Esophagus muscularis mucosa (tissue), 4 donors: ENCODE measurements at regions not wholly inside any gene's neighbourhood (a gene's known extent, or its start where the extent isn't known, plus 50 kb on each side); places are given as distances from the start of the nearest gene placed in this dataset.

ENCODE experiments used
- DNase-seq: peaks from one replicate; pipeline ENCODE4 v3.0.0-alpha.2; 2017; ENCODE audit errors: extremely low spot score
- H3K27ac ChIP-seq, 4 donors: fragments of 200-600 bp; sonication (generic); replicated peaks in 1 of 4; 1 replicate in 3 of 4; 2 replicates in 1 of 4; pipeline ENCODE4 v1.5.1; 2016 to 2019; ENCODE audit warnings: mild to moderate bottlenecking in 1 of 4
- H3K27me3 ChIP-seq, 4 donors: fragments of 200-600 bp; sonication (generic); one replicate each; pipeline versions ENCODE4 v1.5.1 to v1.6.0; 2016 to 2019
- H3K36me3 ChIP-seq, 4 donors: fragments of 200-600 bp; sonication (generic); one replicate each; pipeline ENCODE4 v1.5.1; 2016 to 2019
- H3K4me1 ChIP-seq, 4 donors: fragments of 200-600 bp; sonication (generic); one replicate each; pipeline ENCODE4 v1.5.1; 2016 to 2019
- H3K4me3 ChIP-seq, 4 donors: fragments of 200-600 bp; sonication (generic); 1 replicate in 2 of 4; 2 replicates in 2 of 4; pipeline ENCODE4 v1.5.1; 2016 to 2019; ENCODE audit warnings: mild to moderate bottlenecking in 4 of 4, moderate library complexity in 1 of 4
- H3K9me3 ChIP-seq, 4 donors: fragments of 200-600 bp; sonication (generic); 1 replicate in 3 of 4; 2 replicates in 1 of 4; pipeline ENCODE4 v1.5.1; 2016 to 2019
- CTCF ChIP-seq, 3 experiments: fragments of 200-600 bp in 2 of 3; fragments of 450-650 bp in 1 of 3; sonication (generic) in 2 of 3; IDR thresholded peaks; one replicate each; pipeline ENCODE4 v1.5.1; 2017 to 2019; ENCODE audit warnings: antibody characterized with exemption in 3 of 3, mild to moderate bottlenecking in 2 of 3, moderate library complexity in 1 of 3
- EP300 ChIP-seq: sonication (generic); formaldehyde crosslinking; IDR thresholded peaks from one replicate; pipeline ENCODE4 v1.6.1; 2017; ENCODE audit warnings: antibody characterized with exemption
- POLR2A ChIP-seq: fragments of 450-650 bp; IDR thresholded peaks from one replicate; pipeline ENCODE4 v1.6.1; 2017; ENCODE audit warnings: antibody characterized with exemption, moderate library complexity, mild to moderate bottlenecking, low read depth
- POLR2AphosphoS5 ChIP-seq, 2 donors: sonication (generic); formaldehyde crosslinking; IDR thresholded peaks; one replicate each; pipeline ENCODE4 v1.6.1; 2017; ENCODE audit warnings: antibody characterized with exemption in 2 of 2
- WGBS: methylation state at CpG from one replicate; pipeline ENCODE4 v1.1.5; 2018; 5-methylcytosine and 5-hydroxymethylcytosine counted together
- intact Hi-C: fragments of 100-400 bp; cut with DNase I; formaldehyde crosslinking; loops from one replicate; pipeline ENCODE4 v1.15.1; 2023

DNA sequence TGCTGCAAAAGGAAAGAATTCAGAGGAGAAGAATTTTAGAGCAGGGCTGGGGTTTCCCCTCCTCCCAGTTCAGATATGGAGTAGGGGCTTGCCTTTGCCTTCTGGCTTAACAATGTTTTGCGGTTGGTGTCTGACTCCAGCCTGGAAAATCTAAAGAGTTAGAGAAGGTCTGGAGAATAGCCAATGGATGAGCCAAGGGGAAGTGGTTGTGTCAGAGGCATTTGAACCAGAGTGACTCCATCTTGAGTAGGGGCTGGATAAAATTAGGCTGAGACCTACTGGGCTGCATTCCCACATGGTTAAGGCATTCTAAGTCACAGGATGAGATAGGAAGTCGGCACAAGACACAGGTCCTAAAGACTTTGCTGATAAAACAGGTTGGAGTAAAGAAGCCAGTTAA, 133.7 kb downstream of the DIRAS2 start:
- no peaks in the 10 kb centered on the region for H3K27me3 ChIP-seq
- H3K9me3 ChIP-seq, result no peaks in the 10 kb centered on the region
- DNase-seq, result no peak
- H3K4me3 ChIP-seq, result no peak overlapping the region
- 81% methylated on average over 2 of the region's 2 CpGs for WGBS
- no peak overlapping the region for H3K27ac ChIP-seq
- H3K4me1 ChIP-seq, result no peaks in the 10 kb centered on the region
- H3K36me3 ChIP-seq, result no peaks in the 10 kb centered on the region
- no peak for TF ChIP-seq EP300
- TF ChIP-seq POLR2A, result no peak
- no peak for TF ChIP-seq CTCF (IDR thresholded peaks at IDR 0.05)
- no peak for TF ChIP-seq POLR2AphosphoS5 (IDR thresholded peaks at IDR 0.05)
- intact Hi-C loops, result no loop called here

DNA sequence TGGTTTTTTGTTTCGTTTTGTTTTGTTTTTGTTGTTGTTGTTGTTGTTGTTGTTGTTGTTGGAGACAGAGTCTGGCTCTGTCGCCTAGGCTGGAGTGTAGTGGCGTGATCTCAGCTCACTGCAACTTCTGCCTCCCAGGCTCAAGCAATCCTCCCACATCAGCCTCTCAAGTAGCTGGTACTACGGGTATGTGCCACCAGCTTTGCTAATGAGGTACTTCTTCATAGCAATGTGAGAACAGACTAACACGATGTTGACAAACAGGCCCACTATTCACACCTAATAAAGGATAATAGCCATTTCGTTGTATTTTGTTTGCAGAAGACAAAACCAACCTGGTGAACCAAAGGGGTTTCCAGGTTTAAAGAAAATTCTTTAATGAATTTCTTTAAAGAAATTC, 130.9 kb downstream of the DIRAS2 start:
- Histone ChIP-seq H3K27ac (no peak overlapping the region), H3K36me3 (no peaks in the 10 kb centered on the region), H3K4me3 (no peak overlapping the region), H3K27me3 (no peaks in the 10 kb centered on the region), H3K4me1 (no peaks in the 10 kb centered on the region), H3K9me3 (no peaks in the 10 kb centered on the region)
- intact Hi-C loops, result no loop called here
- WGBS, result 79% methylated on average over 6 of the region's 6 CpGs
- TF ChIP-seq CTCF (IDR thresholded peaks at IDR 0.05), result no peak
- no peak for TF ChIP-seq EP300
- TF ChIP-seq POLR2A, result no peak
- TF ChIP-seq POLR2AphosphoS5 (IDR thresholded peaks at IDR 0.05), result no peak
- no peak for DNase-seq

DNA sequence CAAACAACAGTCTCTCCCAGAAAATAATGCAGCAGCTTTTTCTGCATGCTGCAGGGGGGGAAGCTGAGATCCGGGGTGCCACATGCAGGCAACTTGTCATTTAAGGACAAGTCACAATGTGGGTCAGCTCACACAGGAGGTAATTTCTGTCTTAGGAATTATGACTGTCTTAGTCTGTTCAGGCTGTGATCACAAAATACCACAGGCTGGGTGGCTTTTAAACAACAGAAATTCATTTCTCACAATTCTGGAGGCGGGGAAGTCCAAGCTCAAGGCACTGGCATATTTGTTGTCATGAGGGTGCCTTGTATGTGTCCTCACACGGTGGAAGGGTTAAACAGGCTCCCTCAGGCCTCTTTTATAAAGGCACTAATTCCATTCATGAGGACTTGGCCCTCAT, 127.7 kb downstream of the DIRAS2 start:
- Histone ChIP-seq H3K9me3 (no peaks in the 10 kb centered on the region), H3K4me1 (no peaks in the 10 kb centered on the region), H3K27me3 (no peaks in the 10 kb centered on the region), H3K36me3 (no peaks in the 10 kb centered on the region), H3K27ac (no peak overlapping the region), H3K4me3 (no peak overlapping the region)
- intact Hi-C loops, result no loop called here
- 92% methylated on average over 3 of the region's 3 CpGs for WGBS
- TF ChIP-seq CTCF (IDR thresholded peaks at IDR 0.05), result no peak
- no peak for TF ChIP-seq POLR2A
- no peak for TF ChIP-seq POLR2AphosphoS5 (IDR thresholded peaks at IDR 0.05)
- no peak for TF ChIP-seq EP300
- no peak for DNase-seq

DNA sequence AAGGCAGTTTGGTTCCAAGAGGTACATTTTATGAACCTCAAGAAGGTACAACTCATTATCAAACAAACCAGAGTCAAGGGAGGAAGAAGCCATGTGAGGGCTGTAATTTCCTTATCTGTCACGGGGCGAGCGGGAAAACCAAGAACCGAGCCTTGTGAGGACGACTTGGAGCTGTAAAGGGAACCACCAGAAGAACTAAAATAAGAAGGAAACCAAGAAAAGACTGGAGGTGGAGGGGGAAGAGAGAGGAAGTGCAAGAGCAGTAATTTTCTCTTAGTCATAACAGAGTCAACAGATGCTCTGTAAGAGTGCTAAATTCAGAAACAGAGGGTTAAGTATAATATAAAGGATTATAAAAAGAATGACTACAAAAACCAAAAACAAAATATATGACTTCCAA, 127.1 kb downstream of the DIRAS2 start:
- no peaks in the 10 kb centered on the region for H3K36me3 ChIP-seq
- no peak overlapping the region for H3K4me3 ChIP-seq
- H3K27me3 ChIP-seq, result no peaks in the 10 kb centered on the region
- intact Hi-C loops, result no loop called here
- WGBS, result 73% methylated on average over 5 of the region's 5 CpGs
- no peak for DNase-seq
- TF ChIP-seq CTCF (IDR thresholded peaks at IDR 0.05) (no peak), EP300 (no peak), POLR2AphosphoS5 (IDR thresholded peaks at IDR 0.05) (no peak), POLR2A (no peak)
- no peaks in the 10 kb centered on the region for H3K9me3 ChIP-seq
- no peaks in the 10 kb centered on the region for H3K4me1 ChIP-seq
- H3K27ac ChIP-seq, result no peak overlapping the region

DNA sequence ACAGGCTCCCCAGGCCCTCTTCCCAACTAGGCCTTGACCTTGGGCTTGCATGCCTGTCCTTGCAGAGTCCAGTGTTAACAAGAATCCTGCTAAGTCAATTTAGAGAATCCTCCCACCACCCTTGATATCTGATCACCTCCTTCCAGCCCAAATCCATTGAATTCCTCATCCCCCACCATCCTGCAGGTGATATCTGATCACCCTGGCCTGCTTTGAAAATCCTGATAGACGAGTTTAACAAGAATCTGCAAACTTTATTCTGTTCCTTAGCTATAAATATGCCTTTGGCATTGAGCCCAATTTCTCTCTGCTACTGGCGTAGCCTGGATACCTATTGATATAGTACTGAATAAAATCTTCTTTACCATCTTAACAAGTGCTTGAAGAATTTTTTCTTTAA, 125.5 kb downstream of the DIRAS2 start:
- Histone ChIP-seq H3K4me3 (no peak overlapping the region), H3K9me3 (no peaks in the 10 kb centered on the region), H3K27me3 (no peaks in the 10 kb centered on the region), H3K27ac (no peak overlapping the region), H3K4me1 (no peaks in the 10 kb centered on the region), H3K36me3 (no peaks in the 10 kb centered on the region)
- no peak for DNase-seq
- WGBS, result 39% methylated on average over 2 of the region's 2 CpGs
- no peak for TF ChIP-seq POLR2AphosphoS5 (IDR thresholded peaks at IDR 0.05)
- no peak for TF ChIP-seq POLR2A
- TF ChIP-seq EP300, result no peak
- no peak for TF ChIP-seq CTCF (IDR thresholded peaks at IDR 0.05)
- intact Hi-C loops, result no loop called here
